Fibroblast of skin of scalp (primary cell): ENCODE measurements at regions not wholly inside any gene's neighbourhood (a gene's known extent, or its start where the extent isn't known, plus 50 kb on each side); places are given as distances from the start of the nearest gene placed in this dataset.
"Not testable (repeated sequence)": the region's sequence is repeated elsewhere in the genome, so short reads cannot be mapped to it uniquely, and the experiment has no call there.

Experiments
- DNase-seq: peaks from one replicate; pipeline ENCODE4 v3.0.0-alpha.2; 2013

- DNase-seq, result no peak
These were observed 514.6 kb upstream of the CNTN3 start for GRCh38 chr3:75129101-75129500.

GRCh38 chr3:75136100-75136897 lies 521.8 kb upstream of the CNTN3 start:
- no peak for DNase-seq

DNA sequence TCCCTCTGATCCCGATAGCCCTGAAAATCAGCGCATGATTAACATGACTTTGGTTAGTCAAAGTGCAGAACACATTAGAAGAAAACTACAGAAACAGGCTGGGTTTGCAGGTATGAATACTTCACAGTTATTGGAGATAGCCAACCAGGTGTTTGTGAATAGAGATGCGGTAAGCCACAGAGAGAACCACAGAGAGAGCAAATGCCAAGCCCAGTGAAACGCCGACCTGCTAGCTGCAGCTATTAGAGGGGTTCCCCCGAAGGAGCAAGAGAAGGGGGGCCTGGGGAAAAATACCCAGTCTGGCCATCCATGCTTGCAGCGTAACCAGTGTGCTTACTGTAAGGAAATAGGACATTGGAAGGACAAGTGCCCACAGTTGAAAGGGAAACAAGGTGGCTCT lies 523.9 kb upstream of the CNTN3 start:
- no peak for DNase-seq

- no peak for DNase-seq
These were observed 523.1 kb upstream of the FRG2C start for GRCh38 chr3:75140904-75141615.

GRCh38 chr3:75144406-75144805 lies 519.7 kb upstream of the FRG2C start:
- DNase-seq, result no peak

- DNase-seq, result peak; percentile 26
These were observed 492.4 kb upstream of the FRG2C start for GRCh38 chr3:75171630-75172230.

DNA sequence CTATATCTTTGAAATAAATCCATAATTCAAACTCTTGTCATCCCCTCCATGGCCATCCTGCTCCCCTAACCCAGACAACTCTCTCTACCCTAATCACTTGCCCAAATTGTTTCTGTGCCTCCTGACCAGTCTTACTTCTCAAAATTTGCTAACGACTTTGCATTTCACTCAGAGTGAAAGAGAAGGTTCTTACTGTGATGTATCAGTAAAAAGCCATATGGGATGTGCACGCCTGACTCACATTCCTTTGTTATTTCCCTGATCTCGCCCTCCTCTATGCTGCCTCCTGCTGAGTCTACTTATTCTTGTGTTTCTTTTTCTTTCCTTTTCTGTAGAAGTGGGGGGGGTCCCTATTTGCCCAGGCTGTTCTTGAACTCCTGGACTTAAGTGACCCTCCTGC lies 487.2 kb upstream of the FRG2C start:
- DNase-seq, result peak; percentile 33

DNA sequence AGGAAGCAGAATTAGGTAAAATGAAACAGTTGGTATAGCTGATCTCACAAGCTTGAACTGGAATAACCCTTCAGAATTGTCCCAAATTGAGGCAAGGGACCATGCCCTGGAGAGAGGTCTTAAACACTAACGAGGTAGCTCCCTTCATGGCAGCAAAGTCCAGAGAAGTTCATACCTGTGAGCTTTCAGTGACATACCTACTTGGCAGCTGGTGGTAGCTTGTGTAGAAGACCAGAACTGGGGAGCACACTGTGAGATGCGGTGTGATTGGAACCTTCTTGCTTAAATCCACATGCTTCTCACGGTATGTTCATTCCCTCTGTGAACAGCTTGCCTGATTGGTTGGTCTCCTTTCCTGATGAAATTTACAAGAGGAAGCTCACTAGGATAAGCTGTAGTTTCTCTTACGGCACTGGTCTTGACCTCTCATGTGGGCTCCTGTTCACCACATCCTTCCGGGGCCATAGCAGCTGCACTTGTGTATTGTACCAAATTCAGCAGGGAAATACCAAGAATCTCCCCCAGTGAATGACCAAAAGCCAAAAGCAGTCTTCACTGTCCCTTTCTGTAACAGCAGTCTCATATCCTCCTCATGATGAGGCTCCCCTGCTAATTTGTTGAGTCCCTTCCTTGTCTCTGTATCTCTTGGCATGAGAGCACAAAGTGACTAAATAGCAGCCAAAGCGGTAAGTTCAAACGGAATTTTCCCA lies 483.7 kb upstream of the FRG2C start:
- DNase-seq, result peak; percentile 40

DNA sequence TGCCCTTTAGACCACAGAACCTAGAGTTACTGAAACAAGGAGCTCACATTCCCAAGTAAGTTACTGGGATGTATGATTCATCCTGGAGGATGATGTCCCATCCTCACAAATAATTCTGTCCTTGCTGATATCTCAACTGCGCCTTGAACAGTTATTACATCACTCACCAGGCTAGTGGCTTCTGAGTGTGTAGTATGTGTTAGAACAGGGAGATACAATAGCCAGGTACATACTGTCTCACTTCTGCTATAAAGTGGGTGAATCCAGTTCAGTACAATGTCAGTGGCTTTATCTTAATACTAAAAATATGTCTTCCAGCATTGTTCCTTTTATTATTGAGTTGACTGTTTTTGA lies 483.2 kb upstream of the FRG2C start:
- no peak for DNase-seq

GRCh38 chr3:75188962-75189361 lies 475.2 kb upstream of the FRG2C start:
- DNase-seq, result no peak

GRCh38 chr3:75192146-75192616 lies 471.9 kb upstream of the FRG2C start:
- peak; percentile 50 for DNase-seq

- no peak for DNase-seq
These were observed 470.3 kb upstream of the FRG2C start for GRCh38 chr3:75193797-75194196.

- DNase-seq, result not testable (repeated sequence)
These were observed 449.8 kb upstream of the FRG2C start for GRCh38 chr3:75214332-75214731.

DNA sequence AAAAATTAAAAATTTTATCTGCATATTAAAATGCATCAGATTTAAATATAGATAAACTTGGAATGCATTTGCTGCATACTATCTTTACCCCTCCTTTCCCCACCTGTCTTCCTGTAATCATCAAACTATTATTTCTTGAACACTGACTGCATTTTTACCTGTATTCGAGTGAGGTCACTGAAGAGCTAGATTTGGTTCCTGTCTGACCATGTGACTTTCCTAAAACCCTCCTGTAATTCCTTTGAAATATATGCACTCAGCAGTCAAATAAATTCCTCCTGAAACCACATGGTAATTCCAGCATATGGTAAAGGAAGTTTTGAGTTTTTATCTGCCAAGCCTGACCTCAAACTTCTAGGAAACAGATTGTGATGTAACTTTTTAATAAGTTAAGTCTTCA lies 445.6 kb upstream of the FRG2C start:
- peak; percentile 1 for DNase-seq

- DNase-seq, result no peak
These were observed 443.2 kb upstream of the FRG2C start for GRCh38 chr3:75220932-75221331.

GRCh38 chr3:75224412-75224811 lies 439.7 kb upstream of the FRG2C start:
- no peak for DNase-seq

GRCh38 chr3:75232216-75232615 lies 431.9 kb upstream of the FRG2C start:
- no peak for DNase-seq

GRCh38 chr3:75235631-75236030 lies 428.5 kb upstream of the FRG2C start:
- DNase-seq, result no peak

DNA sequence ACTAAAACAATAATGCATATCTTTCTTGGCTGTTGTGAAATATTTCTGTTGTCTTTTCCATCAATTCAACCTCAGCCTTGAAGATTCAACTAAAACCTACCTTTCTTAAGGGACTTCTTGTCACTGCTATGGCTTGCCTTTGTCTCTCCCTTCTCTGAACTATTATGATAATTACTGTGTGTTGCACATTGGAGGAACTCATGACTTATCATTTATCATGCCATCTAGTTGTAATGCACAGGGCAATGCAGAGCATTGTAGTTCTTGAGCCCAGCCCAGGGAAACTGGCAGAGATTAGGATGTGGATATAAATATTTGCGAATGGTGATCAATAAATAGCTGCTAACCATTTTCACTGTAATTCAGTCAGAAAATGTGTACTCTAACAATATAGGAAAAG lies 427.1 kb upstream of the FRG2C start:
- no peak for DNase-seq

- no peak for DNase-seq
These were observed 426.7 kb upstream of the FRG2C start for GRCh38 chr3:75237477-75237876.

DNA sequence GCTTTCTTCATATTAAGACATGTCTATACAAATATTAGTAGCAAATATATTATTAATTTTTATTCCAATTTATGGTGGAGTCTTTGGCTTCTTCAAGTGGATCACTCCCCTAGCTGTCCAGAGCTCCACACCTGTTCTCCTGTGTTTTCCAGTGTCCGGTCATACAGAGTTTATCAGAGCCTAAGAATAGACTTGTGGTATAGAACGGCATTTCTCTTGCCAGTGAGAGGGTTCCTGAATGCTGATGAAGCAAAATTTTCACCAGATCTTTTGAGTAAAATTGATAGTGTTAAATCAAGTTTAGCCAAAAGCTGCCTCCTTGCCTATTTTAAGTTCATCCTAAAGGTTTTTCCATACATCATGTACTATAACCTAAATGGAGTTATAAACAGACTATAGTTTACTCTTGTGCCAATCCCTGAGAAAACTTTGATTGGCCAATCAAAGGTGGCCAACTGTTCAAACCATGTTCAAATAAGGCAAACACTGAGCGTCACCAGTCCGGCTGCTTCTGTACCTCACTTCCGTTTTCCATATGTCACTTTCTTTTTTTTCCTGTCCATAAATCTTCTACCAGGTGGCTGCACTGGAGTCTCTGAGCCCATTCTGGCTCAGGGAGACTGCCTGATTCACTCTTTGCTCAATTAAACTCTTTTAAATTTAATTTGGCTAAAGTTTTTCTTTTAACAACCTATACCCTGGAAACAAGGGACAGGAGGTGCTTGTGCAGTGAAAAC lies 422.7 kb upstream of the FRG2C start:
- not testable (repeated sequence) for DNase-seq

DNA sequence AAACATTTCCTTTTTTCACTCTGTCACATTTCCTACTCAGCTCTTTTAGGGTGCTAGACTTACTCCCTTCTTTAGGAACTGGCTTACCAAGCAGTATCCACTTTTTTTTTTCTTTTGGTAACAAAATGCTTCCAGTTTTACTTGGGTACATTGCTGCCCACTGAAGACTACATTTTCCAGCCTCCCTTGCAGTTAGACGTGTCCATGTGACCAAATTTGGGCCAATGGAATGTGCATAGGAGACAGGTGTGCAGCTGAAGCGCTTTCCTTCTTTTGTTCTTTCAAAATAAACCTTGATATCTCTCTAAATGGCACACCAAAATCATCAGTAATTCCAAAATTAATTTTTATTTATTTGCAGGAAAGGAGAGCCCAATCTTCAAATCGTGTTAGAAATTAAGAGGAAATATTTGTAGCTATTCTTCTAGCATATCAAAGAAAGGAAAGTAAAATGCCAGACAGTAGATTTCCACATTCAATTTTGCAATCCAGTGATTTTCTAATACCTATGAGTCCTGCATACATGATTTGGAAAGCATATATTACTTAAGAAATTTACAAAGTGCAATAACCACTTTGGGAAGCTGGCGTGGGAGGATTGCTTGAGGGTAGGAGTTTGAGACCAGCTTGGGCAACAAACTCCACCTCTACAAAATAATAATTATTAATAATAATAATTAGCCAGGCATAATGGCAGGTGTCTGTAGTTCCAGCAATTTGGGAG lies 422.0 kb upstream of the FRG2C start:
- no peak for DNase-seq
